ENCODE measurements at regions not wholly inside any gene's neighbourhood (a gene's known extent, or its start where the extent isn't known, plus 50 kb on each side); places are given as distances from the start of the nearest gene placed in this dataset.
"Not testable (repeated sequence)": the region's sequence is repeated elsewhere in the genome, so short reads cannot be mapped to it uniquely, and the experiment has no call there.

GRCh38 chr20:22070610-22071058 lies 365.2 kb downstream of the PAX1 start:
- DNase-seq (ENCODE audit: low read depth): peak; percentile 30

GRCh38 chr20:22063753-22064152 lies 358.3 kb downstream of the PAX1 start:
- DNase-seq (ENCODE audit: low read depth): no peak

GRCh38 chr20:22062874-22063273 lies 357.4 kb downstream of the PAX1 start:
- no peak for DNase-seq (ENCODE audit: low read depth)

GRCh38 chr20:22060610-22061009 lies 355.1 kb downstream of the PAX1 start:
- DNase-seq (ENCODE audit: low read depth): no peak

- no peak for DNase-seq (ENCODE audit: low read depth)
Observed at GRCh38 chr20:22058746-22059145, 353.3 kb downstream of the PAX1 start.

- DNase-seq (ENCODE audit: low read depth): no peak
Observed at GRCh38 chr20:22055981-22056380, 350.5 kb downstream of the PAX1 start.

GRCh38 chr20:22052025-22052650 lies 346.7 kb downstream of the PAX1 start:
- no peak for DNase-seq (ENCODE audit: low read depth)

GRCh38 chr20:22045956-22046507 lies 340.6 kb downstream of the PAX1 start:
- not testable (repeated sequence) for DNase-seq (ENCODE audit: low read depth)

GRCh38 chr20:22027423-22027822 lies 322.0 kb downstream of the PAX1 start:
- no peak for DNase-seq (ENCODE audit: low read depth)

- peak; percentile 26 for DNase-seq (ENCODE audit: low read depth)
Observed at GRCh38 chr20:22020201-22020600, 314.7 kb downstream of the PAX1 start.

- no peak for DNase-seq (ENCODE audit: low read depth)
Observed at GRCh38 chr20:22008456-22008855, 303.0 kb downstream of the PAX1 start.

- no peak for DNase-seq (ENCODE audit: low read depth)
Observed at GRCh38 chr20:22006306-22006705, 300.8 kb downstream of the PAX1 start.

- DNase-seq (ENCODE audit: low read depth): no peak
Observed at GRCh38 chr20:22005535-22005934, 300.1 kb downstream of the PAX1 start.

GRCh38 chr20:22004946-22005345 lies 299.5 kb downstream of the PAX1 start:
- no peak for DNase-seq (ENCODE audit: low read depth)

GRCh38 chr20:22003680-22004079 lies 298.2 kb downstream of the PAX1 start:
- no peak for DNase-seq (ENCODE audit: low read depth)

- DNase-seq (ENCODE audit: low read depth): no peak
Observed at GRCh38 chr20:22001886-22002285, 296.4 kb downstream of the PAX1 start.

- DNase-seq (ENCODE audit: low read depth): no peak
Observed at GRCh38 chr20:21995461-21995860, 290.0 kb downstream of the PAX1 start.

- no peak for DNase-seq (ENCODE audit: low read depth)
Observed at GRCh38 chr20:21994203-21994602, 288.7 kb downstream of the PAX1 start.

GRCh38 chr20:21982559-21982958 lies 277.1 kb downstream of the PAX1 start:
- DNase-seq (ENCODE audit: low read depth): no peak

- DNase-seq (ENCODE audit: low read depth): peak; percentile 54
Observed at GRCh38 chr20:21981597-21982344, 276.3 kb downstream of the PAX1 start.

- peak; percentile 9 for DNase-seq (ENCODE audit: low read depth)
Observed at GRCh38 chr20:21981179-21981578, 275.7 kb downstream of the PAX1 start.

- no peak for DNase-seq (ENCODE audit: low read depth)
Observed at GRCh38 chr20:21971436-21971835, 266.0 kb downstream of the PAX1 start.

- DNase-seq (ENCODE audit: low read depth): no peak
Observed at GRCh38 chr20:21968486-21968885, 263.0 kb downstream of the PAX1 start.
